ENCODE measurements at regions not wholly inside any gene's neighbourhood (a gene's known extent, or its start where the extent isn't known, plus 50 kb on each side); places are given as distances from the start of the nearest gene placed in this dataset.
A peak's percentile ranks its signal among the peaks of the same experiment; 100 is the strongest.
"Not testable (repeated sequence)": the region's sequence is repeated elsewhere in the genome, so short reads cannot be mapped to it uniquely, and the experiment has no call there.

DNA sequence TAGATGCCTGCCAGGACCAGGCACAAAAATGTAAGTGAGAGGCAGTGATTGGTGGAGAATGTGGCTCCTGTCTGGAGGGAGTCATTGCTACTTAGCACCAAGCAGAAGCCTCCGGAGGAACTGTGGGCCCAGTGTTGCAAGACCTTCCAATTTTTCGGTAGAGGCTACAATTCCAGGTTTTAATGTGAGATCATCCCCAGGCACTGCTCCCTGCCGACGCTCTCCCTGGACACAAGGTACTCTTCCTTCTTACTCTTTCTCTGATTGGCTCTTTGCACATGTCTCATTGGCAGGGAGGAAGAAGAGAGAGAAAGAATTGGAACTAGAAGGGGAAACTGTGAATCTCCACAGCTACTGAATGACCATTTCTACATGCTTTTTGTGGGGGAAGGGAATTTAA lies 53.7 kb upstream of the EP300 start:
- H3K79me2 ChIP-seq (ENCODE audit: insufficient read depth, low read length): no peaks in the 10 kb centered on the region; the same call in 1 of the 2 replicates
- no peak for DNase-seq
- H3K9ac ChIP-seq (ENCODE audit: extremely low read depth, insufficient read length, low read length): no peak overlapping the region
- no peak overlapping the region for H2BK15ac ChIP-seq (ENCODE audit: low read depth, low read length)
- Mint-ChIP-seq H3K27me3 (ENCODE audit: low read depth) (no peaks in the 10 kb centered on the region; the same call in 1 of the 2 replicates), H3K4me1 (peaks cover 5 to 14% of the 10 kb centered on the region in 2 experiments), H3K27ac (peak overlapping the region in 1 of 3 experiments; percentile 17; a peak in 1 of 7 replicates), H3K4me3 (no peak overlapping the region), H3K36me3 (ENCODE audit: insufficient read depth in 1 of 3, low read depth in 3 of 3) (no peaks in the 10 kb centered on the region), H3K9me3 (no peaks in the 10 kb centered on the region)
- no CpG with 5 or more reads among the region's 4 CpGs for WGBS (ENCODE audit: extremely low coverage, insufficient read length, low lambda C conversion rate)
- H3K79me1 ChIP-seq (ENCODE audit: insufficient read depth, low read depth, low read length, poor library complexity, severe bottlenecking): no peaks in the 10 kb centered on the region
- H3K9me3 ChIP-seq (ENCODE audit: control insufficient read depth, low read depth, low read length): no peaks in the 10 kb centered on the region
- no peaks in the 10 kb centered on the region for H4K20me1 ChIP-seq (ENCODE audit: control insufficient read depth, insufficient read depth, insufficient read length)
- H4K5ac ChIP-seq (ENCODE audit: insufficient read length, low read depth, low read length): no peak overlapping the region
- no peak overlapping the region for H2AFZ ChIP-seq (ENCODE audit: low read length)
- no peak overlapping the region for H3K23ac ChIP-seq (ENCODE audit: insufficient read length, low read depth, low read length)
- no peak overlapping the region for H4K91ac ChIP-seq (ENCODE audit: insufficient read length, low read depth, low read length)
- no peak overlapping the region for H3T11ph ChIP-seq (ENCODE audit: low read length)
- no peaks in the 10 kb centered on the region for H3K23me2 ChIP-seq (ENCODE audit: insufficient read length, low read depth, low read length, poor library complexity, severe bottlenecking)
- no peaks in the 10 kb centered on the region for H3K27me3 ChIP-seq (ENCODE audit: insufficient read depth, low read length)
- H2BK12ac ChIP-seq (ENCODE audit: insufficient read length, low read depth, low read length): no peak overlapping the region
- TF ChIP-seq, protein P1, sequence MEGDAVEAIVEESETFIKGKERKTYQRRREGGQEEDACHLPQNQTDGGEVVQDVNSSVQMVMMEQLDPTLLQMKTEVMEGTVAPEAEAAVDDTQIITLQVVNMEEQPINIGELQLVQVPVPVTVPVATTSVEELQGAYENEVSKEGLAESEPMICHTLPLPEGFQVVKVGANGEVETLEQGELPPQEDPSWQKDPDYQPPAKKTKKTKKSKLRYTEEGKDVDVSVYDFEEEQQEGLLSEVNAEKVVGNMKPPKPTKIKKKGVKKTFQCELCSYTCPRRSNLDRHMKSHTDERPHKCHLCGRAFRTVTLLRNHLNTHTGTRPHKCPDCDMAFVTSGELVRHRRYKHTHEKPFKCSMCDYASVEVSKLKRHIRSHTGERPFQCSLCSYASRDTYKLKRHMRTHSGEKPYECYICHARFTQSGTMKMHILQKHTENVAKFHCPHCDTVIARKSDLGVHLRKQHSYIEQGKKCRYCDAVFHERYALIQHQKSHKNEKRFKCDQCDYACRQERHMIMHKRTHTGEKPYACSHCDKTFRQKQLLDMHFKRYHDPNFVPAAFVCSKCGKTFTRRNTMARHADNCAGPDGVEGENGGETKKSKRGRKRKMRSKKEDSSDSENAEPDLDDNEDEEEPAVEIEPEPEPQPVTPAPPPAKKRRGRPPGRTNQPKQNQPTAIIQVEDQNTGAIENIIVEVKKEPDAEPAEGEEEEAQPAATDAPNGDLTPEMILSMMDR (conservative IDR thresholded peaks at IDR 0.05): no peak
- no peak overlapping the region for H3K4me2 ChIP-seq (ENCODE audit: insufficient read depth, insufficient read length, low read length)
- no peak overlapping the region for H3K14ac ChIP-seq (ENCODE audit: insufficient read depth, low read length)
- H2BK20ac ChIP-seq (ENCODE audit: low read depth, low read length, poor library complexity, severe bottlenecking): no peak overlapping the region
- H3K27ac ChIP-seq (ENCODE audit: insufficient read length, low read depth, low read length): no peak overlapping the region
- H3K4me1 ChIP-seq (ENCODE audit: insufficient read depth, low read length): no peaks in the 10 kb centered on the region; the same call in 1 of the 2 replicates
- no peak overlapping the region for H2BK5ac ChIP-seq (ENCODE audit: insufficient read length, low read length)
- H2BK120ac ChIP-seq (ENCODE audit: low read depth, low read length, poor library complexity, severe bottlenecking): no peak overlapping the region
- H3K18ac ChIP-seq (ENCODE audit: insufficient read length, low read depth, low read length): no peak overlapping the region
- no peak overlapping the region for H3K56ac ChIP-seq (ENCODE audit: insufficient read length, low read depth, low read length)
- no peak overlapping the region for H3K4ac ChIP-seq (ENCODE audit: low read depth, low read length)
- no peak overlapping the region for H2AK5ac ChIP-seq (ENCODE audit: insufficient read length, low read length)
- no peak overlapping the region for H4K8ac ChIP-seq (replicated peaks; ENCODE audit: insufficient read length, low read depth, low read length)

DNA sequence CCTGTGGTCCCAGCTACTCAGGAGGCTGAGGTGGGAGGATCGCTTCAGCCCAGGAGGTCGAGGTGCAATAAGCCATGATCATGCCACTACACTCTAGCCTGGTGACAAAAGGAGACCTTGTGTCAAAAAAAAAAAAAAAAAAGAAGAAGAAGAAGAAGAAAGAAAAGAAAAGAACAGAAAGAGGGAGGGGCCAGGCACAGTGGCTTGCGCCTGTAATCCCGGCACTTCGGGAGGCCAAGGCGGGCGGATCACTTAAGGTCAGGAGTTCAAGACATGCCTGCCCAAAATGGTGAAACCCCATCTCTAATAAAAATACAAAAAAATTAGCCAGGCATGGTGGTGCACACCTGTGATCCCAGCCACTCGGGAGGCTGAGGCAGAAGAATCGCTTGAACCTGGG lies 52.8 kb upstream of the EP300 start:
- not testable (repeated sequence) for H3K36me3 Mint-ChIP-seq (ENCODE audit: insufficient read depth in 1 of 3, low read depth in 3 of 3); H3K4ac ChIP-seq (ENCODE audit: low read depth, low read length); H4K20me1 ChIP-seq (ENCODE audit: control insufficient read depth, insufficient read depth, insufficient read length); H3K18ac ChIP-seq (ENCODE audit: insufficient read length, low read depth, low read length); H2BK120ac ChIP-seq (ENCODE audit: low read depth, low read length, poor library complexity, severe bottlenecking); H3K4me1 ChIP-seq (ENCODE audit: insufficient read depth, low read length); H3K9ac ChIP-seq (ENCODE audit: extremely low read depth, insufficient read length, low read length); H2BK20ac ChIP-seq (ENCODE audit: low read depth, low read length, poor library complexity, severe bottlenecking); H2BK15ac ChIP-seq (ENCODE audit: low read depth, low read length); H2BK12ac ChIP-seq (ENCODE audit: insufficient read length, low read depth, low read length); H3K27ac Mint-ChIP-seq; H3K79me2 ChIP-seq (ENCODE audit: insufficient read depth, low read length); H3K4me3 Mint-ChIP-seq; DNase-seq; H4K5ac ChIP-seq (ENCODE audit: insufficient read length, low read depth, low read length); H3K4me2 ChIP-seq (ENCODE audit: insufficient read depth, insufficient read length, low read length); H2AFZ ChIP-seq (ENCODE audit: low read length); H4K91ac ChIP-seq (ENCODE audit: insufficient read length, low read depth, low read length); H4K8ac ChIP-seq (replicated peaks; ENCODE audit: insufficient read length, low read depth, low read length); H3T11ph ChIP-seq (ENCODE audit: low read length); H3K27me3 Mint-ChIP-seq (ENCODE audit: low read depth); H3K56ac ChIP-seq (ENCODE audit: insufficient read length, low read depth, low read length); H3K23ac ChIP-seq (ENCODE audit: insufficient read length, low read depth, low read length); H3K27ac ChIP-seq (ENCODE audit: insufficient read length, low read depth, low read length); H2AK5ac ChIP-seq (ENCODE audit: insufficient read length, low read length); H2BK5ac ChIP-seq (ENCODE audit: insufficient read length, low read length); H3K14ac ChIP-seq (ENCODE audit: insufficient read depth, low read length); H3K23me2 ChIP-seq (ENCODE audit: insufficient read length, low read depth, low read length, poor library complexity, severe bottlenecking); H3K27me3 ChIP-seq (ENCODE audit: insufficient read depth, low read length); H3K79me1 ChIP-seq (ENCODE audit: insufficient read depth, low read depth, low read length, poor library complexity, severe bottlenecking); H3K4me1 Mint-ChIP-seq; H3K9me3 Mint-ChIP-seq; H3K9me3 ChIP-seq (ENCODE audit: control insufficient read depth, low read depth, low read length)
- WGBS (ENCODE audit: extremely low coverage, insufficient read length, low lambda C conversion rate): no CpG with 5 or more reads among the region's 9 CpGs

Data from H9 (cell line).